ENCODE measurements at regions not wholly inside any gene's neighbourhood (a gene's known extent, or its start where the extent isn't known, plus 50 kb on each side); places are given as distances from the start of the nearest gene placed in this dataset.

- DNase-seq = no peak
Measured at GRCh38 chr16:56087626-56088025, 103.7 kb upstream of the GNAO1 start.

- no peak for DNase-seq
Measured at GRCh38 chr16:56081371-56081770, 109.9 kb upstream of the GNAO1 start.

- DNase-seq = no peak
Measured at GRCh38 chr16:56075732-56076388, 115.4 kb upstream of the GNAO1 start.

- DNase-seq = no peak
Measured at GRCh38 chr16:56073508-56073907, 117.8 kb upstream of the GNAO1 start.

- DNase-seq = no peak
Measured at GRCh38 chr16:56072096-56072495, 119.2 kb upstream of the GNAO1 start.

GRCh38 chr16:56068816-56069215 is 122.5 kb upstream of the GNAO1 start:
- no peak for DNase-seq

GRCh38 chr16:56068314-56068713 is 123.0 kb upstream of the GNAO1 start:
- DNase-seq = no peak

- no peak for DNase-seq
Measured at GRCh38 chr16:56067406-56067805, 123.9 kb upstream of the GNAO1 start.

- no peak for DNase-seq
Measured at GRCh38 chr16:56066617-56067016, 124.7 kb upstream of the GNAO1 start.

- DNase-seq = no peak
Measured at GRCh38 chr16:56063111-56063510, 128.2 kb upstream of the GNAO1 start.

- DNase-seq = no peak
Measured at GRCh38 chr16:56057151-56057550, 134.1 kb upstream of the GNAO1 start.

GRCh38 chr16:56050916-56051315 is 140.4 kb upstream of the GNAO1 start:
- no peak for DNase-seq

- no peak for DNase-seq
Measured at GRCh38 chr16:56048425-56049105, 142.7 kb upstream of the GNAO1 start.

- no peak for DNase-seq
Measured at GRCh38 chr16:56047307-56048234, 143.7 kb upstream of the GNAO1 start.

- DNase-seq = no peak
Measured at GRCh38 chr16:56042416-56042815, 148.9 kb upstream of the GNAO1 start.

- peak; percentile 31 for DNase-seq
Measured at GRCh38 chr16:56041556-56042140, 149.6 kb upstream of the GNAO1 start.

GRCh38 chr16:56038564-56039098 is 152.7 kb upstream of the GNAO1 start:
- no peak for DNase-seq

GRCh38 chr16:56032072-56032471 is 156.9 kb upstream of the CES5A start:
- DNase-seq = no peak

- no peak for DNase-seq
Measured at GRCh38 chr16:56029026-56029425, 153.9 kb upstream of the CES5A start.

- no peak for DNase-seq
Measured at GRCh38 chr16:56022818-56023217, 147.6 kb upstream of the CES5A start.

GRCh38 chr16:56019274-56019673 is 144.1 kb upstream of the CES5A start:
- DNase-seq = no peak

GRCh38 chr16:56013962-56014552 is 138.9 kb upstream of the CES5A start:
- no peak for DNase-seq

- DNase-seq = no peak
Measured at GRCh38 chr16:56012482-56012811, 137.3 kb upstream of the CES5A start.

Data from NCI-H510A (cell line).